Thymus (tissue), 11 donors: ENCODE measurements at regions not wholly inside any gene's neighbourhood (a gene's known extent, or its start where the extent isn't known, plus 50 kb on each side); places are given as distances from the start of the nearest gene placed in this dataset.

Experiments used
- DNase-seq, 9 donors: peaks; one replicate each; pipeline ENCODE4 v3.0.0-alpha.2; 2013; ENCODE audit warnings: low spot score in 9 of 9, low read depth in 6 of 9, missing footprints in 1 of 9
- H3K27ac ChIP-seq, 2 donors: one replicate each; pipeline ENCODE4 v1.5.1; 2013; ENCODE audit warnings: control low read depth in 1 of 2, low read depth in 1 of 2, low read length in 1 of 2, mild to moderate bottlenecking in 1 of 2, moderate library complexity in 1 of 2
- H3K27me3 ChIP-seq, 2 donors: one replicate each; pipeline ENCODE4 v1.5.1; 2013; ENCODE audit warnings: low read length in 1 of 2; ENCODE audit not compliant: control insufficient read depth in 2 of 2, insufficient read depth in 1 of 2
- H3K36me3 ChIP-seq, 2 donors: one replicate each; pipeline ENCODE4 v1.5.1; 2013; ENCODE audit warnings: low read length in 1 of 2, mild to moderate bottlenecking in 1 of 2, moderate library complexity in 1 of 2; ENCODE audit not compliant: control insufficient read depth in 2 of 2, insufficient read depth in 2 of 2
- H3K4me1 ChIP-seq, 2 donors: one replicate each; pipeline ENCODE4 v1.5.1; 2013; ENCODE audit warnings: low read length in 2 of 2; ENCODE audit not compliant: control insufficient read depth in 2 of 2, insufficient read depth in 2 of 2
- H3K4me3 ChIP-seq, 2 donors: one replicate each; pipeline ENCODE4 v1.5.1; 2013; ENCODE audit warnings: low read length in 2 of 2, control low read depth in 1 of 2, mild to moderate bottlenecking in 1 of 2
- H3K9me3 ChIP-seq, 2 donors: one replicate each; pipeline ENCODE4 v1.5.1; 2013; ENCODE audit warnings: low read length in 1 of 2, mild to moderate bottlenecking in 1 of 2; ENCODE audit not compliant: control insufficient read depth in 2 of 2, insufficient read depth in 1 of 2
- WGBS: extraction: QIAGEN DNeasy Blood & Tissue Kit; methylation state at CpG from one replicate; pipeline ENCODE4 v1.1.7; 2013; 5-methylcytosine and 5-hydroxymethylcytosine counted together
- donor health status: healthy.

GRCh38 chr11:13205486-13205885, 72.1 kb upstream of the BMAL1 start:
- H3K4me1 ChIP-seq: peaks cover 4 to 9% of the 10 kb centered on the region in 2 donors

DNA sequence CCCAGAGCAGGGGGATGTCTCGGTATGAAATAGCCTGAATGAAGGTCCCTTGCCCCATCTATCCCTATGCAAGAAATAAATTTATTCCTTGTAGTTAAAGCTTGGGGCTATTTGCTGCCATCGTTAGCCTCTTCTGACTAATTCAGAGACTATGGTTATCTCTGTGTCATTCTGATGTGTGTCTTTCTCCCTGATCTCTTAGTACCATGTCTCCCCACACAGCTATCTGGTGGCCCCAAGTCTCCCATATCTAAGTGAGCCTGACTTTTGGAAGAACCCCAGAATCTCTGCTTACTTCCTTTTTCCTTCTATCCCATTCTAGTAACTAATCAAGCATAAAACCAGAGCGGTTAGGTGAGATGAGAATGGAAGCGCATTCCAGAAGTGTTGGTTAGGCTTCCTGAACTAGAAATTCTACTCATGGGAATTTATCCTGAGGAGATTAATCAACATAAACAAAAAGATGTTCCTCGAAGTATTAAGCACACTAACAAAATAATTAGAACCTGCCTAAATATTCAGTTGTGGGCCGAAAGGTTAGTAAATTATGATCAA, 71.4 kb upstream of the BMAL1 start:
- H3K4me3 ChIP-seq: no peak overlapping the region
- peaks cover 4 to 9% of the 10 kb centered on the region in 2 donors for H3K4me1 ChIP-seq
- DNase-seq: no peak
- WGBS: 85% methylated on average over 6 of the region's 6 CpGs
- H3K36me3 ChIP-seq: no peaks in the 10 kb centered on the region
- H3K27ac ChIP-seq: no peak overlapping the region
- H3K27me3 ChIP-seq: no peaks in the 10 kb centered on the region
- H3K9me3 ChIP-seq: no peaks in the 10 kb centered on the region

More at GRCh38 chr11:13205486-13205885, 72.1 kb upstream of the BMAL1 start:
- Histone ChIP-seq H3K9me3 (no peaks in the 10 kb centered on the region), H3K27me3 (no peaks in the 10 kb centered on the region), H3K27ac (no peak overlapping the region), H3K36me3 (no peaks in the 10 kb centered on the region), H3K4me3 (no peak overlapping the region)
- 56% methylated on average over 4 of the region's 4 CpGs for WGBS
- DNase-seq: peak in 1 of 9 donors; percentile 26

DNA sequence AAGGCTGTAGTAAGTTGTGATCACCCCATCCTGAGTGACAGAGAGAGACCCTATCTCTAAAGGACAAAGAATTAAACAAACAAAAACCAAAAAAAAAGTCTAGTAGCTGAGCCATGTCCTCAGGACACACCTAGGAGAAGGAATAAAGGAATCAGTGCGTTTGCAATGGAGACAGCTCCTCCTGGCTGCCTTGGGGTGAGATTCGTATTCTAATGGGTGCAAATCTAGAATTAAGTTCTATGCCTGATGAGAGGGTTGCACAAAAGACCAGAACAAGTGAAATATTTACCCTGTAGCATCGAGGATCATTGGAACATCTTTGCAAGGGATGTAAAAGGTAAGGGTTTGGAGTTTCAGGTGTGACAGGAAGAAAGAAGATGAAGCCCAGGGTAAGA, 70.3 kb upstream of the BMAL1 start:
- Histone ChIP-seq H3K4me3 (no peak overlapping the region), H3K27ac (no peak overlapping the region), H3K9me3 (no peaks in the 10 kb centered on the region), H3K4me1 (peaks cover 4 to 9% of the 10 kb centered on the region in 2 donors), H3K27me3 (no peaks in the 10 kb centered on the region), H3K36me3 (no peaks in the 10 kb centered on the region)
- DNase-seq: no peak
- 85% methylated on average over 3 of the region's 3 CpGs for whole genome bisulfite sequencing

- DNase-seq: peak in 2 of 9 donors; percentile 13 to 45
- Histone ChIP-seq H3K4me3 (no peak overlapping the region), H3K9me3 (no peaks in the 10 kb centered on the region), H3K27ac (peak overlapping the region; percentile 29 to 70), H3K4me1 (peaks cover 4 to 9% of the 10 kb centered on the region in 2 donors), H3K27me3 (no peaks in the 10 kb centered on the region), H3K36me3 (no peaks in the 10 kb centered on the region)
- WGBS: 43% methylated on average over 16 of the region's 16 CpGs
Observed at GRCh38 chr11:13207665-13208594, 69.7 kb upstream of the BMAL1 start.

DNA sequence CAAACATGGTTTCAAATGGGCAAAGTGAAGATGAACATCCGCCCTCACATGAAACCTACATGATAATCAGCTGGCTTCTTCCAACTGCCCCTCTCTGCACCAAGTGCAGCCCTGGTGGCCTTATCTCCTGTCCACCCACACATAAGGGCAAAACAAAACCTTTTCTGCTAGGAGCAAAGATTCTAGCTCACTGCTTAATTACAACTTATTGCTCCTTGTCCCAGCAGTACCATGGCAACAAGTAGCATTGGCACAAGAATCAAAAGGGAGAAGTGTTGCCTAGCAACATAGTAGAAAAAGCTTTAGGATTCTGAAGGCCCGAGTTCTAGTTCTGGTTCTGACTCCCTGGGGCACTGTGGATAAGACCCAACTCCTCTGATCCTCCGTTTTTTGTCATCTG, 68.7 kb upstream of the BMAL1 start:
- no peaks in the 10 kb centered on the region for H3K9me3 ChIP-seq
- no peak overlapping the region for H3K4me3 ChIP-seq
- no peak overlapping the region for H3K27ac ChIP-seq
- no peak for DNase-seq
- no peaks in the 10 kb centered on the region for H3K27me3 ChIP-seq
- WGBS: 81% methylated on average over 3 of the region's 3 CpGs
- H3K4me1 ChIP-seq: peaks cover 4 to 9% of the 10 kb centered on the region in 2 donors
- H3K36me3 ChIP-seq: no peaks in the 10 kb centered on the region

DNA sequence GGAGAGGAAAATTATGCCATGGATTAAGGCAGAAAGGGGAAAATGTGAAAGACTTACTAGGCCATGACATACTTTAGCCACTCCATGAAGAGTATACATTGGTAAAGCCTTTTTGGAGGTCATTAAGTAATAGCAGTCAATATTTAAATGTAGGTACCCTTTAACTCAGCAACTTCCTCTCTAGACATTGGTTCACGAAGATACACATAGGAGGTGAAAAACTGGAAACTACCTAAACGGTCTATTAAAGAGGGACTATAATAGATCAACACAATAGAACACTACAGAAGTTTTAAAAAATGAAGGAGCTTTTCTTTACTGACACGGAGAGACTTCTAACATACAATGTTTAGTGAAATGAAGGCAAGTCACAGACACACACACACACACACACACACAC, 68.2 kb upstream of the BMAL1 start:
- H3K27me3 ChIP-seq: no peaks in the 10 kb centered on the region
- no peak for DNase-seq
- no peaks in the 10 kb centered on the region for H3K36me3 ChIP-seq
- H3K27ac ChIP-seq: no peak overlapping the region
- H3K4me3 ChIP-seq: no peak overlapping the region
- no peaks in the 10 kb centered on the region for H3K9me3 ChIP-seq
- 92% methylated on average over 3 of the region's 3 CpGs for WGBS
- peaks cover 4 to 9% of the 10 kb centered on the region in 2 donors for H3K4me1 ChIP-seq

GRCh38 chr11:13210424-13210823, 67.2 kb upstream of the BMAL1 start:
- no peaks in the 10 kb centered on the region for H3K36me3 ChIP-seq
- peak in 6 of 9 donors; percentile 7 to 35 (median 10) for DNase-seq
- no peak overlapping the region for H3K27ac ChIP-seq
- no peaks in the 10 kb centered on the region for H3K27me3 ChIP-seq
- H3K4me3 ChIP-seq: no peak overlapping the region
- H3K9me3 ChIP-seq: no peaks in the 10 kb centered on the region
- peaks cover 4 to 5% of the 10 kb centered on the region in 2 donors for H3K4me1 ChIP-seq
- WGBS: 36% methylated on average over 1 of the region's 1 CpG

DNA sequence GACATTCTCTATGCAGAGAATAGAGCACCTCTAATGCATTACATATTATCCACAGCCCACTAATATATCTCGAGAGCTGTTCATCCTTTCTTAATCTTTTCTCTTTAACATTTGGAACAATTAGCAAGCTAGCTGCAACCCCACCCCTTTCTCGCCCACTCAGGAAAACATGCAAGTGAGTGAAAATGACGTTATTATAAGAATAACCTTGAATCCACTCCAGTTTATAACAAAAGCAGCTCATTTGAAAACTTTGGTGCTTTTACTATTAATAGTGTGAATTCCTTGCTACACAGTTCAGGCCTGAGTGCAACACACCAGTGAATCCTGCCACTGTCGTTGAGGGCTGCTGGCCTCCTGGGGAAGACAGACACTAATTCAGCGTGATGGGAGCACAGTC, 63.3 kb upstream of the BMAL1 start:
- no peaks in the 10 kb centered on the region for H3K9me3 ChIP-seq
- H3K27ac ChIP-seq: no peak overlapping the region
- H3K36me3 ChIP-seq: no peaks in the 10 kb centered on the region
- no peaks in the 10 kb centered on the region for H3K4me1 ChIP-seq
- 91% methylated on average over 5 of the region's 5 CpGs for WGBS
- DNase-seq: no peak
- H3K4me3 ChIP-seq: no peak overlapping the region
- H3K27me3 ChIP-seq: no peaks in the 10 kb centered on the region

- no peaks in the 10 kb centered on the region for H3K9me3 ChIP-seq
- 99% methylated on average over 4 of the region's 4 CpGs for WGBS
- H3K36me3 ChIP-seq: no peaks in the 10 kb centered on the region
- H3K4me3 ChIP-seq: no peak overlapping the region
- no peak for DNase-seq
- H3K27ac ChIP-seq: no peak overlapping the region
- H3K4me1 ChIP-seq: no peaks in the 10 kb centered on the region
- no peaks in the 10 kb centered on the region for H3K27me3 ChIP-seq
Observed at GRCh38 chr11:13215149-13215548, 62.4 kb upstream of the BMAL1 start.
